Right atrium auricular region (tissue), 2 donors: ENCODE measurements at regions not wholly inside any gene's neighbourhood (a gene's known extent, or its start where the extent isn't known, plus 50 kb on each side); places are given as distances from the start of the nearest gene placed in this dataset.

Source experiments
- DNase-seq: peaks from one replicate; pipeline ENCODE4 v3.0.0-alpha.2; 2019; ENCODE audit warnings: low spot score
- H3K27ac ChIP-seq, 2 donors: fragments of 200-600 bp; sonication (generic); 1 replicate in 1 of 2; 2 replicates in 1 of 2; pipeline ENCODE4 v1.5.1; 2016 to 2019
- H3K27me3 ChIP-seq, 2 donors: fragments of 200-600 bp; sonication (generic); one replicate each; pipeline versions ENCODE4 v1.5.1 to v1.6.0; 2017 to 2019
- H3K36me3 ChIP-seq: fragments of 200-600 bp; sonication (generic); one replicate; pipeline ENCODE4 v1.5.1; 2016
- H3K4me1 ChIP-seq, 2 donors: fragments of 200-600 bp; sonication (generic); one replicate each; pipeline versions ENCODE4 v1.5.1 to v1.6.0; 2017 to 2019
- H3K4me3 ChIP-seq, 2 donors: fragments of 200-600 bp; sonication (generic); 1 replicate in 1 of 2; 2 replicates in 1 of 2; pipeline ENCODE4 v1.5.1; 2017 to 2019; ENCODE audit warnings: mild to moderate bottlenecking in 1 of 2, moderate library complexity in 1 of 2
- H3K9me3 ChIP-seq, 2 donors: fragments of 200-600 bp; sonication (generic); one replicate each; pipeline ENCODE4 v1.5.1; 2019
- TF ChIP-seq, protein P1 (sequence below), 2 donors: fragments of 200-600 bp; sonication (generic); IDR thresholded peaks; one replicate each; pipeline ENCODE4 v1.5.1; 2019; ENCODE audit warnings: antibody characterized with exemption in 2 of 2

- Histone ChIP-seq H3K4me1 (no peaks in the 10 kb centered on the region), H3K4me3 (no peak overlapping the region), H3K27me3 (no peaks in the 10 kb centered on the region), H3K9me3 (no peaks in the 10 kb centered on the region), H3K27ac (no peak overlapping the region), H3K36me3 (no peaks in the 10 kb centered on the region)
- TF ChIP-seq, protein P1, sequence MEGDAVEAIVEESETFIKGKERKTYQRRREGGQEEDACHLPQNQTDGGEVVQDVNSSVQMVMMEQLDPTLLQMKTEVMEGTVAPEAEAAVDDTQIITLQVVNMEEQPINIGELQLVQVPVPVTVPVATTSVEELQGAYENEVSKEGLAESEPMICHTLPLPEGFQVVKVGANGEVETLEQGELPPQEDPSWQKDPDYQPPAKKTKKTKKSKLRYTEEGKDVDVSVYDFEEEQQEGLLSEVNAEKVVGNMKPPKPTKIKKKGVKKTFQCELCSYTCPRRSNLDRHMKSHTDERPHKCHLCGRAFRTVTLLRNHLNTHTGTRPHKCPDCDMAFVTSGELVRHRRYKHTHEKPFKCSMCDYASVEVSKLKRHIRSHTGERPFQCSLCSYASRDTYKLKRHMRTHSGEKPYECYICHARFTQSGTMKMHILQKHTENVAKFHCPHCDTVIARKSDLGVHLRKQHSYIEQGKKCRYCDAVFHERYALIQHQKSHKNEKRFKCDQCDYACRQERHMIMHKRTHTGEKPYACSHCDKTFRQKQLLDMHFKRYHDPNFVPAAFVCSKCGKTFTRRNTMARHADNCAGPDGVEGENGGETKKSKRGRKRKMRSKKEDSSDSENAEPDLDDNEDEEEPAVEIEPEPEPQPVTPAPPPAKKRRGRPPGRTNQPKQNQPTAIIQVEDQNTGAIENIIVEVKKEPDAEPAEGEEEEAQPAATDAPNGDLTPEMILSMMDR (IDR thresholded peaks at IDR 0.05): no peak
- DNase-seq: no peak
Measured at GRCh38 chr2:81097361-81097760, 792.8 kb upstream of the LRRTM1 start.

- no peaks in the 10 kb centered on the region for H3K36me3 ChIP-seq
- DNase-seq: no peak
- TF ChIP-seq, protein P1 (IDR thresholded peaks at IDR 0.05): no peak
- no peaks in the 10 kb centered on the region for H3K27me3 ChIP-seq
- no peaks in the 10 kb centered on the region for H3K9me3 ChIP-seq
- no peak overlapping the region for H3K4me3 ChIP-seq
- no peak overlapping the region for H3K27ac ChIP-seq
- no peaks in the 10 kb centered on the region for H3K4me1 ChIP-seq
Measured at GRCh38 chr2:81093031-81093430, 788.5 kb upstream of the LRRTM1 start.

- Histone ChIP-seq H3K36me3 (no peaks in the 10 kb centered on the region), H3K27ac (no peak overlapping the region), H3K27me3 (no peaks in the 10 kb centered on the region), H3K4me1 (no peaks in the 10 kb centered on the region), H3K4me3 (no peak overlapping the region), H3K9me3 (no peaks in the 10 kb centered on the region)
- TF ChIP-seq, protein P1 (IDR thresholded peaks at IDR 0.05): no peak
- no peak for DNase-seq
Measured at GRCh38 chr2:81087646-81088045, 783.1 kb upstream of the LRRTM1 start.

DNA sequence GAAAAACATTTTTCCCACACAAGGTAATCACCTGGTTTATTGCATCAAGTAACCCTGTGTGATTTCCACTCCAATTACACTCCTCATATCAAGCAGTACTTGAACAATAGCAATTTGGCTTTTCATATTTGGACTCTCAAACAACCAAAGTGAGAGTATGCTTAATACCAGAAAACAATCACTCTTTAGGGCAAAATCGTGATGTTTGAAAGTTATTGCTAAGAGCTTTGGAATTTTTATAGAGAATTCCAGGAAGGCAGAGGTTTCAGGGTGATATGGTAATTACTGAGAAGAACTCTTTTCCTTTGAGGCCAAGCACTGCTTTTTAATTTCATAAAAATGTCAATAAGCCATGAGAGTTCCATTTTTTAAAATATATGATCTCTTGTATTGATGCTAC, 779.5 kb upstream of the LRRTM1 start:
- no peak for DNase-seq

GRCh38 chr2:81078631-81079030, 774.1 kb upstream of the LRRTM1 start:
- H3K9me3 ChIP-seq: no peaks in the 10 kb centered on the region
- H3K27ac ChIP-seq: no peak overlapping the region
- no peaks in the 10 kb centered on the region for H3K4me1 ChIP-seq
- H3K36me3 ChIP-seq: no peaks in the 10 kb centered on the region
- TF ChIP-seq, protein P1 (IDR thresholded peaks at IDR 0.05): no peak
- H3K4me3 ChIP-seq: no peak overlapping the region
- no peak for DNase-seq
- no peaks in the 10 kb centered on the region for H3K27me3 ChIP-seq

More for the DNA sequence above, 779.5 kb upstream of the LRRTM1 start:
- Histone ChIP-seq H3K9me3 (no peaks in the 10 kb centered on the region), H3K36me3 (no peaks in the 10 kb centered on the region), H3K27ac (no peak overlapping the region), H3K27me3 (no peaks in the 10 kb centered on the region), H3K4me1 (no peaks in the 10 kb centered on the region), H3K4me3 (no peak overlapping the region)
- TF ChIP-seq, protein P1 (IDR thresholded peaks at IDR 0.05): no peak

- Histone ChIP-seq H3K9me3 (no peaks in the 10 kb centered on the region), H3K4me3 (no peak overlapping the region), H3K27ac (no peak overlapping the region), H3K4me1 (no peaks in the 10 kb centered on the region), H3K36me3 (no peaks in the 10 kb centered on the region), H3K27me3 (no peaks in the 10 kb centered on the region)
- DNase-seq: no peak
- TF ChIP-seq, protein P1 (IDR thresholded peaks at IDR 0.05): no peak
Measured at GRCh38 chr2:81078102-81078501, 773.5 kb upstream of the LRRTM1 start.
